SU-DHL-6 (cell line): ENCODE measurements at regions not wholly inside any gene's neighbourhood (a gene's known extent, or its start where the extent isn't known, plus 50 kb on each side); places are given as distances from the start of the nearest gene placed in this dataset.

Source experiments
- CTCF ChIP-seq: fragments of 200-600 bp; sonication (generic); IDR thresholded peaks from one replicate; pipeline ENCODE4 v1.5.1; 2017; ENCODE audit warnings: antibody characterized with exemption, mild to moderate bottlenecking, low read length, moderate library complexity; ENCODE audit not compliant: insufficient read depth, poor library complexity, severe bottlenecking
- EZH2phosphoT487 ChIP-seq: fragments of 200-600 bp; sonication (generic), shearing (Covaris generic); conservative IDR thresholded peaks from 2 replicates; pipeline ENCODE4 v1.6.1; 2018; ENCODE audit warnings: mild to moderate bottlenecking, antibody characterized with exemption, low read length, moderate library complexity, mixed read lengths

GRCh38 chr4:53905941-53906377, 158.4 kb downstream of the CHIC2 start:
- no peak for TF ChIP-seq CTCF
- no peak for TF ChIP-seq EZH2phosphoT487
